Breast epithelium (tissue), 4 donors: ENCODE measurements at regions not wholly inside any gene's neighbourhood (a gene's known extent, or its start where the extent isn't known, plus 50 kb on each side); places are given as distances from the start of the nearest gene placed in this dataset.

ENCODE experiments used
- DNase-seq, 2 donors: peaks; one replicate each; pipeline ENCODE4 v3.0.0-alpha.2; 2019; ENCODE audit warnings: low spot score in 2 of 2
- H3K27ac ChIP-seq, 2 donors: fragments of 200-600 bp; sonication (generic) in 1 of 2; one replicate each; pipeline ENCODE4 v1.5.1; 2016 to 2019; ENCODE audit warnings: mild to moderate bottlenecking in 1 of 2
- H3K27me3 ChIP-seq, 2 donors: fragments of 200-600 bp; sonication (generic) in 1 of 2; one replicate each; pipeline versions ENCODE4 v1.5.1 to v1.6.0; 2017 to 2019; ENCODE audit warnings: control low read depth in 1 of 2, mild to moderate bottlenecking in 1 of 2
- H3K36me3 ChIP-seq: fragments of 200-600 bp; one replicate; pipeline ENCODE4 v1.5.1; 2019
- H3K4me1 ChIP-seq, 2 donors: fragments of 200-600 bp; sonication (generic); one replicate each; pipeline ENCODE4 v1.5.1; 2016 to 2019; ENCODE audit warnings: control low read depth in 1 of 2
- H3K4me3 ChIP-seq, 3 donors: fragments of 200-600 bp; sonication (generic); 1 replicate in 2 of 3; 2 replicates in 1 of 3; pipeline ENCODE4 v1.5.1; 2016 to 2019; ENCODE audit warnings: mild to moderate bottlenecking in 3 of 3, moderate library complexity in 2 of 3
- H3K9me3 ChIP-seq, 2 donors: fragments of 200-600 bp; sonication (generic) in 1 of 2; one replicate each; pipeline ENCODE4 v1.5.1; 2016 to 2019; ENCODE audit warnings: control low read depth in 1 of 2
- CTCF ChIP-seq, 3 donors: fragments of 450-650 bp; IDR thresholded peaks; one replicate each; pipeline ENCODE4 v1.5.1; 2016 to 2017; ENCODE audit warnings: antibody characterized with exemption in 3 of 3, mild to moderate bottlenecking in 3 of 3, moderate library complexity in 3 of 3
- POLR2A ChIP-seq: fragments of 450-650 bp; IDR thresholded peaks from one replicate; pipeline ENCODE4 v1.6.1; 2016; ENCODE audit warnings: antibody characterized with exemption, mild to moderate bottlenecking, moderate library complexity
- POLR2AphosphoS5 ChIP-seq, 3 donors: sonication (generic); formaldehyde crosslinking; IDR thresholded peaks; one replicate each; pipeline ENCODE4 v1.6.1; 2017; ENCODE audit warnings: antibody characterized with exemption in 3 of 3
- intact Hi-C: fragments of 100-400 bp; cut with DNase I; formaldehyde crosslinking; loops from one replicate; pipeline ENCODE4 v1.15.1; 2023; ENCODE audit warnings: low total_unique reads

GRCh38 chr11:128232588-128232987 is 354.8 kb downstream of the ETS1 start:
- Histone ChIP-seq H3K4me1 (no peaks in the 10 kb centered on the region), H3K27ac (no peak overlapping the region), H3K36me3 (no peaks in the 10 kb centered on the region), H3K4me3 (no peak overlapping the region), H3K9me3 (no peaks in the 10 kb centered on the region), H3K27me3 (no peaks in the 10 kb centered on the region)
- intact Hi-C loops: no loop called here
- TF ChIP-seq POLR2A: no peak
- no peak for DNase-seq

- TF ChIP-seq POLR2AphosphoS5 (IDR thresholded peaks at IDR 0.05) (no peak), CTCF (IDR thresholded peaks at IDR 0.05) (no peak), POLR2A (no peak)
- DNase-seq: no peak
- no peak overlapping the region for H3K27ac ChIP-seq
- intact Hi-C loops: no loop called here
- H3K36me3 ChIP-seq: no peaks in the 10 kb centered on the region
- no peaks in the 10 kb centered on the region for H3K4me1 ChIP-seq
- H3K4me3 ChIP-seq: no peak overlapping the region
- no peaks in the 10 kb centered on the region for H3K27me3 ChIP-seq
- no peaks in the 10 kb centered on the region for H3K9me3 ChIP-seq
Measured at GRCh38 chr11:128231845-128232410, 355.4 kb downstream of the ETS1 start.

GRCh38 chr11:128227466-128227865 is 359.9 kb downstream of the ETS1 start:
- intact Hi-C loops: no loop called here
- TF ChIP-seq CTCF (IDR thresholded peaks at IDR 0.05) (no peak), POLR2AphosphoS5 (IDR thresholded peaks at IDR 0.05) (no peak), POLR2A (no peak)
- Histone ChIP-seq H3K27me3 (no peaks in the 10 kb centered on the region), H3K4me1 (no peaks in the 10 kb centered on the region), H3K36me3 (no peaks in the 10 kb centered on the region), H3K4me3 (no peak overlapping the region), H3K9me3 (no peaks in the 10 kb centered on the region), H3K27ac (no peak overlapping the region)
- DNase-seq: no peak

GRCh38 chr11:128226106-128226716 is 361.1 kb downstream of the ETS1 start:
- H3K9me3 ChIP-seq: no peaks in the 10 kb centered on the region
- DNase-seq: no peak
- H3K36me3 ChIP-seq: no peaks in the 10 kb centered on the region
- intact Hi-C loops: no loop called here
- no peak overlapping the region for H3K4me3 ChIP-seq
- H3K27ac ChIP-seq: no peak overlapping the region
- TF ChIP-seq POLR2AphosphoS5 (IDR thresholded peaks at IDR 0.05) (no peak), POLR2A (no peak), CTCF (IDR thresholded peaks at IDR 0.05) (no peak)
- no peaks in the 10 kb centered on the region for H3K4me1 ChIP-seq
- no peaks in the 10 kb centered on the region for H3K27me3 ChIP-seq

GRCh38 chr11:128222245-128222884 is 365.0 kb downstream of the ETS1 start:
- Histone ChIP-seq H3K4me1 (no peaks in the 10 kb centered on the region), H3K27ac (no peak overlapping the region), H3K27me3 (no peaks in the 10 kb centered on the region), H3K36me3 (no peaks in the 10 kb centered on the region), H3K9me3 (no peaks in the 10 kb centered on the region), H3K4me3 (no peak overlapping the region)
- intact Hi-C loops: no loop called here
- no peak for DNase-seq
- TF ChIP-seq CTCF (IDR thresholded peaks at IDR 0.05) (no peak), POLR2AphosphoS5 (IDR thresholded peaks at IDR 0.05) (no peak), POLR2A (no peak)
